COLO829 (cell line): ENCODE measurements at regions not wholly inside any gene's neighbourhood (a gene's known extent, or its start where the extent isn't known, plus 50 kb on each side); places are given as distances from the start of the nearest gene placed in this dataset.

Experiments
- DNase-seq: peaks from one replicate; pipeline ENCODE4 v3.0.0; 2012; ENCODE audit warnings: low spot score

- DNase-seq = no peak
Measured at GRCh38 chr7:41795276-41795833, 92.5 kb upstream of the INHBA start.

- DNase-seq = no peak
Measured at GRCh38 chr7:41793556-41793955, 90.7 kb upstream of the INHBA start.

- no peak for DNase-seq
Measured at GRCh38 chr7:41792120-41792519, 89.2 kb upstream of the INHBA start.

GRCh38 chr7:41788556-41788955 is 85.7 kb upstream of the INHBA start:
- DNase-seq = no peak

- no peak for DNase-seq
Measured at GRCh38 chr7:41787651-41788350, 84.9 kb upstream of the INHBA start.

GRCh38 chr7:41786944-41787343 is 84.1 kb upstream of the INHBA start:
- no peak for DNase-seq

- DNase-seq = no peak
Measured at GRCh38 chr7:41786404-41786803, 83.5 kb upstream of the INHBA start.

GRCh38 chr7:41785840-41786239 is 83.0 kb upstream of the INHBA start:
- no peak for DNase-seq

- no peak for DNase-seq
Measured at GRCh38 chr7:41785265-41785664, 82.4 kb upstream of the INHBA start.

GRCh38 chr7:41779918-41780317 is 77.0 kb upstream of the INHBA start:
- no peak for DNase-seq

- DNase-seq = no peak
Measured at GRCh38 chr7:41777894-41778596, 75.2 kb upstream of the INHBA start.

- DNase-seq = peak; percentile 39
Measured at GRCh38 chr7:41774966-41775365, 72.1 kb upstream of the INHBA start.

GRCh38 chr7:41773756-41774155 is 70.9 kb upstream of the INHBA start:
- no peak for DNase-seq

GRCh38 chr7:41771717-41772116 is 68.8 kb upstream of the INHBA start:
- no peak for DNase-seq

- no peak for DNase-seq
Measured at GRCh38 chr7:41769162-41769561, 66.3 kb upstream of the INHBA start.

- DNase-seq = no peak
Measured at GRCh38 chr7:41763626-41764025, 60.7 kb upstream of the INHBA start.

- no peak for DNase-seq
Measured at GRCh38 chr7:41762641-41763040, 59.8 kb upstream of the INHBA start.

GRCh38 chr7:41760293-41760692 is 57.4 kb upstream of the INHBA start:
- no peak for DNase-seq

GRCh38 chr7:41758321-41758720 is 55.4 kb upstream of the INHBA start:
- DNase-seq = no peak

GRCh38 chr7:41756650-41757182 is 53.8 kb upstream of the INHBA start:
- DNase-seq = no peak

GRCh38 chr7:41755096-41755495 is 52.2 kb upstream of the INHBA start:
- DNase-seq = no peak

GRCh38 chr7:41754046-41754445 is 51.2 kb upstream of the INHBA start:
- no peak for DNase-seq
